Astrocyte of the spinal cord (primary cell): ENCODE measurements at regions not wholly inside any gene's neighbourhood (a gene's known extent, or its start where the extent isn't known, plus 50 kb on each side); places are given as distances from the start of the nearest gene placed in this dataset.

Experiments used
- DNase-seq: peaks from one replicate; pipeline ENCODE4 v3.0.0; 2011; ENCODE audit warnings: low read depth, low spot score
- H3K4me3 ChIP-seq: 2 replicates; pipeline ENCODE4 v1.5.1; 2011; ENCODE audit warnings: low read depth, mild to moderate bottlenecking, low read length, moderate library complexity
- in situ Hi-C: cut with HindIII; loops from 2 replicates; pipeline ENCODE4 v1.10.0; 2017; ENCODE audit warnings: low sequenced_read_pairs
- TF ChIP-seq, protein P1 (sequence below): IDR thresholded peaks from 2 replicates; pipeline ENCODE4 v1.5.1; 2012; ENCODE audit warnings: low read depth, mild to moderate bottlenecking, low read length, inconsistent platforms

- H3K4me3 ChIP-seq = no peak overlapping the region
- TF ChIP-seq, protein P1, sequence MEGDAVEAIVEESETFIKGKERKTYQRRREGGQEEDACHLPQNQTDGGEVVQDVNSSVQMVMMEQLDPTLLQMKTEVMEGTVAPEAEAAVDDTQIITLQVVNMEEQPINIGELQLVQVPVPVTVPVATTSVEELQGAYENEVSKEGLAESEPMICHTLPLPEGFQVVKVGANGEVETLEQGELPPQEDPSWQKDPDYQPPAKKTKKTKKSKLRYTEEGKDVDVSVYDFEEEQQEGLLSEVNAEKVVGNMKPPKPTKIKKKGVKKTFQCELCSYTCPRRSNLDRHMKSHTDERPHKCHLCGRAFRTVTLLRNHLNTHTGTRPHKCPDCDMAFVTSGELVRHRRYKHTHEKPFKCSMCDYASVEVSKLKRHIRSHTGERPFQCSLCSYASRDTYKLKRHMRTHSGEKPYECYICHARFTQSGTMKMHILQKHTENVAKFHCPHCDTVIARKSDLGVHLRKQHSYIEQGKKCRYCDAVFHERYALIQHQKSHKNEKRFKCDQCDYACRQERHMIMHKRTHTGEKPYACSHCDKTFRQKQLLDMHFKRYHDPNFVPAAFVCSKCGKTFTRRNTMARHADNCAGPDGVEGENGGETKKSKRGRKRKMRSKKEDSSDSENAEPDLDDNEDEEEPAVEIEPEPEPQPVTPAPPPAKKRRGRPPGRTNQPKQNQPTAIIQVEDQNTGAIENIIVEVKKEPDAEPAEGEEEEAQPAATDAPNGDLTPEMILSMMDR = no peak
- DNase-seq = no peak
- in situ Hi-C loops = no loop called here
These were observed 144.3 kb upstream of the WWC1 start for GRCh38 chr5:168147106-168147505.

DNA sequence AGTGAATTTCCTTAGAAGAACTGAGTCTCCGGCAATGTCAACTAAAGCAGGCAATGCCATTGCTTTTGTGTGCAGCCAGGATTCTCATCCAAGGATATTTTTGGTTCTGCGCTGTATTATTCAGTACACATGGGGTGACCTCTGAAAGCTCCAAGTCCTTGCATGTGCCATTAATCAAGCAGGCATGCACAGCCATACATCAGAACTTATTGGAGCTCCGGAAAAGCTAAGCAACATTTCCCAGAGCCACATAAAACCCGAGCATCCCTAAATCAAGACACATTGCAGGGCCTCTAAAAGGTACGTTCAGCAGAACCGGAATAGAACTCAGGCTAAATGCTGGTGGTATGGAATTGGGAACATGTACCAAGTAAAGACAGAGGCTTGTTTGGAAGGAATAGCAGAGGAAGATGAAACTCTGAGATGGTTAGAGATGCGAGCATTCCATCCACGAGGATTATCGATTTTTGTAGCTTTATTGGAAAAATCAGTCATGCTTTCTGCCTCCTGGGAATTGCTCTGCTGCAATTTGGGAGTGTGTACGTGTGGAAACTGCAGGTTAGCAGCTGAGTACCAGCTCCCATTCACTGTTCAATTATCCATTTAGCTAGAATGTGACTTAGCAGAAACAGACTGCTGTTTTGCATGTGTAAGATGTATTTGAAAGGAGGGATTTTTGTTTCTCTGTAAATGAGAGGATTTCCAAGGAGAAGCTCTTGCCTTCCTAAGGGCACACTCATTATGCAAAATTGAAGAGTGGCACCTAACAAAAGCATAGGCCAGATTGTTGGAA, 143.7 kb upstream of the WWC1 start:
- in situ Hi-C loops = no loop called here
- H3K4me3 ChIP-seq = no peak overlapping the region
- TF ChIP-seq, protein P1 = no peak

DNA sequence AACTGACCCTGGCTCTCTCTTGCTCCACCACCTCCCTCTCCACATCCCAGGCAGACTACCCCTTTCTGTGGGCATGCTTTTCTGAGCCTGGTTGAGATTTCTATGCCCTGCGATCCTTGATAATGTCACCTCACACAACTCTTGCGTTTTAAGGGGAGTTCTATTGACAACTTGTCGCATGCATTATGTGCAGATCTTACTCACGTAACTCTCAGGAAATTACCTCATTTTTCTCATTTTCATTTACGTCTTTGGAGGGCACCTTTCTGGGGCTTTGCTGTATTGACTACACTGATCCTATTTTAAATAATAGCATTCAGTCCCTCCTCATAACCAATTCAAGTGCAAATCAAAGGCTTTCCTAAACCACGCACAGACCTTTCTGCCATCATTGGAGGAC, 140.4 kb upstream of the WWC1 start:
- H3K4me3 ChIP-seq = no peak overlapping the region
- DNase-seq = no peak
- in situ Hi-C loops = no loop called here
- TF ChIP-seq, protein P1 = no peak

More for the DNA sequence above, 143.7 kb upstream of the WWC1 start:
- no peak for DNase-seq

GRCh38 chr5:168152660-168153059, 138.8 kb upstream of the WWC1 start:
- TF ChIP-seq, protein P1 = no peak
- H3K4me3 ChIP-seq = no peak overlapping the region
- in situ Hi-C loops = no loop called here
- no peak for DNase-seq

DNA sequence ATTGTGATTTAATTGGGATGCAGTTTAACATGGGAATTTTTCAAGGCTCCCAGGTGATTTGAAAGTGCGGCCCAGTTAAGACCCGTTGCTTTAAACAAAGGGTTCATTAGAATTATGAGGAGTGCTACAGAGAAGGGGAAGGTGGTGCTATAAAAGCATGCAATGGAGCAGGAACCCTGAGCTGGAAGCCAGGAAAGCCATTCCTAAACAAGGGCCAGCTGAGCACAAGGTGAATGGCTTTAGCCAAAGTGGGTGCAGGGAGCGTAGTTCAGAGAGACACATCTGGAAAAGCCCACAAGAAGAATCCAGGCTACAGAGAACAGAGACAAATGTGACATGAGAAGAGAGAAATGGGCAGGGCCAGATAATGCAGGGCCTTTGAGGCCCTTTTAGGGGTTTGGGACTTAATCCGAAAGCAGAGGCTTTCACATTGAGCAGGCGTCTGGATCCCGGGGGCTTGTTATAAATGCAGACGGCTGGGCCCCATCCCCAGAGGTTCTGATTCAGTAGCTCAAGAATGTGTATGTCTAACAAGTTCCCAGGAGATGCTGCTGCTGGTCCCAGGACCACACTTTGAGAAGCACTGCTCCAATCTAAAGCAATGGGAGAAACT, 138.1 kb upstream of the WWC1 start:
- no peak for DNase-seq
- in situ Hi-C loops = no loop called here
- TF ChIP-seq, protein P1 = no peak
- no peak overlapping the region for H3K4me3 ChIP-seq

DNA sequence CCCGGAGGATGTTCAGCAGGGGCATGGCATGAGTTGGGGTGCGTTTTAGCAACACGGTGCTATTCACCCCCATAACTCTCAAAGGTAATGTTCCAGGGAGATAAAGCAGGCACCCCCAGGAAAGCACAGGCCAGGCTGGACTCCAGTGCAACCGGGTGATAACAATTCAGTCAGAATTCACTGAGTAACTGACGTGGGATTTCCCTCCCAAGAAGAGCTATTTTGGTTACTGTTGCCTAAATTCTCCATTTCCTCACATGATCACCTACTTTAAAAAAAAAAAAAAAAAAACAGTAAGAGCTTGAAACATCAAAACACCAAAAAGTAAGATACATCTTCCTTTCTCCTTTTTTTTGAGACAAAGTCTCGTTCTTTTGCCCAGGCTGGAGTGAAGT, 137.6 kb upstream of the WWC1 start:
- no peak overlapping the region for H3K4me3 ChIP-seq
- in situ Hi-C loops = no loop called here
- TF ChIP-seq, protein P1 = no peak
- DNase-seq = no peak
